Mucosa of descending colon (tissue), 3 donors: ENCODE measurements at regions not wholly inside any gene's neighbourhood (a gene's known extent, or its start where the extent isn't known, plus 50 kb on each side); places are given as distances from the start of the nearest gene placed in this dataset.

Experiments used
- ATAC-seq: fragments of 200-7000 bp; cut with Tn5 transposase; one replicate; pipeline ENCODE4 v1.9.1; 2020; ENCODE audit warnings: mild to moderate bottlenecking, moderate library complexity
- DNase-seq, 3 donors: peaks; one replicate each; pipeline ENCODE4 v3.0.0-alpha.2; 2020
- H3K36me3 ChIP-seq: fragments of 200-600 bp; one replicate; pipeline ENCODE4 v1.8.0; 2021; ENCODE audit warnings: low read depth, mild to moderate bottlenecking
- H3K4me1 ChIP-seq: fragments of 200-600 bp; one replicate; pipeline ENCODE4 v1.8.0; 2021; ENCODE audit warnings: low read depth, mild to moderate bottlenecking
- H3K4me3 ChIP-seq: fragments of 200-600 bp; one replicate; pipeline ENCODE4 v1.8.0; 2021; ENCODE audit warnings: mild to moderate bottlenecking
- H3K9me3 ChIP-seq: fragments of 200-600 bp; one replicate; pipeline ENCODE4 v1.8.0; 2021; ENCODE audit warnings: mild to moderate bottlenecking
- CTCF ChIP-seq: fragments of 200-600 bp; IDR thresholded peaks from one replicate; pipeline ENCODE4 v1.8.0; 2022; ENCODE audit warnings: antibody characterized with exemption, mild to moderate bottlenecking
- intact Hi-C, 2 donors: fragments of 100-400 bp; cut with DNase I in 1 of 2; cut with micrococcal nuclease in 1 of 2; formaldehyde crosslinking; loops; one replicate each; pipeline versions ENCODE4 v1.11.0 to v1.11.1; 2022; cut with DNase I, micrococcal nuclease
- donor health status: DM: no; HTN: no; CAD: no; lungs with moderate emphysema.
- donor health status: DM: no; HTN: no; CAD: no.
- donor health status: DM: no; HTN: yes; CAD: no.

GRCh38 chr10:81674941-81675340, 200.1 kb upstream of the NRG3 start:
- DNase-seq = no peak
- H3K4me3 ChIP-seq = no peak overlapping the region
- no peaks in the 10 kb centered on the region for H3K4me1 ChIP-seq
- no peak for TF ChIP-seq CTCF
- H3K9me3 ChIP-seq = peaks cover 37% of the 10 kb centered on the region
- no peaks in the 10 kb centered on the region for H3K36me3 ChIP-seq
- no peak for ATAC-seq
- intact Hi-C loops = no loop called here

DNA sequence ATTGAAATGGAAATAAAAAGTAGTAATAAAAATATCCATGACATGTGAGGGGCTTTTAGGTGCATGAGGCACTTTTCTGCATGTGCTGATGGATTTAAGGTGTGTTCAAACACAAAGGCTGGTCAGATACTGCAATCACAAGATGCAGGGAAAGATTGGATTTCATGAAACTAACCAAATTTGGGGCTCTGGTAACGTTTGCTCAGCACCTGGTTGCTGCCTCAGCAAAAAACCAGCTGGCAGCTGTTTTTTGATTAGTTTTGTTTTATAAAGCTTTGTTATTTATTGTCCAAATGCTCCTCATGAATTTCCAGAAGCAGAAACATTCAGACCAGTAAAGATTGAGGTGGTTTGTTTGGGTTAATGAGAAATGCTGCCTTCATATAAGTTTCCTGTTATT, 195.7 kb upstream of the NRG3 start:
- no peak for ATAC-seq
- no peak for DNase-seq
- no peaks in the 10 kb centered on the region for H3K36me3 ChIP-seq
- intact Hi-C loops = no loop called here
- TF ChIP-seq CTCF = no peak
- no peaks in the 10 kb centered on the region for H3K4me1 ChIP-seq
- peaks cover 40% of the 10 kb centered on the region for H3K9me3 ChIP-seq
- no peak overlapping the region for H3K4me3 ChIP-seq

- DNase-seq (no peak), ATAC-seq (no peak)
- intact Hi-C loops = no loop called here
- H3K36me3 ChIP-seq = no peaks in the 10 kb centered on the region
- peaks cover 37% of the 10 kb centered on the region for H3K9me3 ChIP-seq
- no peaks in the 10 kb centered on the region for H3K4me1 ChIP-seq
- no peak for TF ChIP-seq CTCF
- H3K4me3 ChIP-seq = no peak overlapping the region
Observed at GRCh38 chr10:81680359-81680758, 194.6 kb upstream of the NRG3 start.

GRCh38 chr10:81688459-81688858, 186.5 kb upstream of the NRG3 start:
- ATAC-seq (no peak), DNase-seq (no peak)
- Histone ChIP-seq H3K36me3 (no peaks in the 10 kb centered on the region), H3K4me3 (no peak overlapping the region), H3K4me1 (no peaks in the 10 kb centered on the region), H3K9me3 (peaks cover 22% of the 10 kb centered on the region)
- intact Hi-C loops = no loop called here
- TF ChIP-seq CTCF = no peak

DNA sequence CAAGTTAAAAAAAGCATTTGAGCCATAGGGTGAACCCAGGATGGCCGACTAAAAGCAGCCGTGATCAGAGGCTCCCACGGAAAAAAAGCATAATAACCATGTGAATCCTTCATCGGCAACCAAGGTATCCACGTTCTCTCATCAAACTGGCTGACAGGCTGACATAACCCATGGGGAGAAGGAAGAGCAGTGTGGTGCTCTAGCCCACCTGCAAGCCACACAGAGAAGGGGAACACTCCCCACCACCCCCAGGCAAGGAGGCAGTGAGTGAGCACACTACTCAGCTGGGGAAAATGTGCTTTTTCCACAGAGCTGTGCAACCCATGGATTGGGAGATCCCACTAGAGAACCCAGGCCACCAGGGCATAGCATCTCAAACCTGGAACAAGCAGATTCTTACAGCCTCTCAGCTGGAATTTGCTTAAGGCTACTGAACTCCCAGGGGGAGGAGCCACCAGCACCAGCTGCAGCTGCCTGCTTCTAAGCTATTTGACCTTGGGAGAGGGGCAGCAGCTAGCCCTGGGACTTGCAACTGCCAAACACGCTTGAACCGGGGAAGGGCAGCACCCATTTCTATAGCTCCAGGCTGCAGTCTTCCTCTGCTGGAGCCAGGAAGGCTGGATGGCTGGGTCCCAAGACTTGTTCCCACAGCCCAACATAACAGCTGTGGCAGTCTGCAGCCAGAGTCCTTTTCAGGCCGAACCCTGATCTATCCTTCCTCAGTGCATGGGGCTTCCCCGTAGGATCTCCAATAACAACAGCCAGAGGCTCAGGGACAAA, 178.2 kb upstream of the NRG3 start:
- no peak for ATAC-seq
- TF ChIP-seq CTCF = no peak
- DNase-seq = no peak
- Histone ChIP-seq H3K36me3 (no peaks in the 10 kb centered on the region), H3K4me3 (no peak overlapping the region), H3K9me3 (peaks cover 53% of the 10 kb centered on the region), H3K4me1 (no peaks in the 10 kb centered on the region)
- intact Hi-C loops = no loop called here

DNA sequence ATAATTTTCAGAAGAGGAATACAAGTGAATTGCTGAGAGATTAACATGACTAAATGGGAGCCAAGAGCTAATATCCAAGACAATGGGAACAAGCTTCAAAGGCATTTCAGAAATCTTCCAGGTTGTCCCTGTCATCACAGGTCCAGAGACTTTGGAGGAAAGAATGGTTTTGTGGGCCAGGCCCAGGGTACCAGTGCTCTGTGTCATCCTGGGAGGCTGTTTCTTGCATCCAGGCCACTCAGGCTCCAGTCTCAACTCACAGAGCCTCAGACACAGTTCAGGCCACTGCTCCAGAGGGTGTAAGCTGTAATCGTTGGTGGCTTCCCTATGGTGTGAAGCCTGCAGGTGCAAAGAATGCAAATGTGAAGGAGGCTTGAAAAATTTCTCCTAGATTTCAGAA, 170.4 kb upstream of the NRG3 start:
- Histone ChIP-seq H3K36me3 (no peaks in the 10 kb centered on the region), H3K4me3 (no peak overlapping the region), H3K9me3 (peaks cover 29% of the 10 kb centered on the region), H3K4me1 (no peaks in the 10 kb centered on the region)
- intact Hi-C loops = no loop called here
- no peak for TF ChIP-seq CTCF
- ATAC-seq = no peak
- DNase-seq = no peak
